GM12878 (cell line): ENCODE measurements at regions not wholly inside any gene's neighbourhood (a gene's known extent, or its start where the extent isn't known, plus 50 kb on each side); places are given as distances from the start of the nearest gene placed in this dataset.

ENCODE experiments used
- ATAC-seq: fragments of 200-7000 bp; cut with Tn5 transposase; 3 replicates; pipeline ENCODE4 v1.9.1; 2020; ENCODE audit warnings: mild to moderate bottlenecking, moderate library complexity
- BruUV-seq: library from RNA; stranded (reverse); fragments of 400-500 nt; replicated peaks from 2 replicates; lab custom pipeline; 2021; lab: Mats Ljungman, UMichigan
- CTCF ChIA-PET: fragments of 300-600 bp; sonication (Branson Sonifier 250); formaldehyde crosslinking; extraction: SDS; loops from one replicate; lab custom pipeline; 2021; ENCODE audit warnings: inconsistent platforms; lab: Yijun Ruan, JAX
- POLR2A ChIA-PET: fragments of 350-600 bp; formaldehyde crosslinking; extraction: SDS; loops from one replicate; lab custom pipeline; 2021; ENCODE audit warnings: inconsistent platforms; lab: Charles Lee
- RAD21 ChIA-PET: fragments of 300-600 bp; sonication (Branson Sonifier 250); formaldehyde crosslinking; loops from one replicate; lab custom pipeline; 2023; ENCODE audit warnings: antibody characterized with exemption; ENCODE audit not compliant: unreplicated experiment; lab: Charles Lee
- SMC1A ChIA-PET: fragments of 300-600 bp; sonication (Branson Sonifier 250); formaldehyde crosslinking; loops from one replicate; lab custom pipeline; 2023; ENCODE audit not compliant: unreplicated experiment, uncharacterized antibody; lab: Charles Lee
- DNase-seq: peaks from one replicate; pipeline ENCODE4 v3.0.0-alpha.2; 2011; ENCODE audit warnings: low read depth, low spot score
- FAIRE-seq: peaks from 3 replicates; lab custom pipeline; 2011; peaks lifted over from hg19 to GRCh38; lab: Jason Lieb, UNC
- H2AFZ ChIP-seq: 2 replicates; pipeline ENCODE4 v1.6.0; 2011; ENCODE audit warnings: low read depth, low read length, control low read depth; ENCODE audit not compliant: control insufficient read depth
- H3K27ac ChIP-seq: 2 replicates; pipeline ENCODE4 v1.5.1; 2011; ENCODE audit warnings: control low read depth; ENCODE audit not compliant: control insufficient read depth, insufficient read depth
- H3K27me3 ChIP-seq, 2 experiments: replicated peaks in 1 of 2; 2 replicates each; pipeline versions ENCODE4 v1.6.0 to v1.6.1; 2011; ENCODE audit warnings: low read length in 1 of 2; ENCODE audit not compliant: control insufficient read depth in 2 of 2, insufficient read depth in 2 of 2
- H3K36me3 ChIP-seq, 2 experiments: 2 replicates each; pipeline ENCODE4 v1.5.1; 2011; ENCODE audit warnings: low read length in 1 of 2; ENCODE audit not compliant: control insufficient read depth in 2 of 2, insufficient read depth in 2 of 2
- H3K4me1 ChIP-seq: 2 replicates; pipeline ENCODE4 v1.6.1; 2011; ENCODE audit warnings: mild to moderate bottlenecking, low read length, moderate library complexity, mixed read lengths; ENCODE audit not compliant: control insufficient read depth, insufficient read depth
- H3K4me2 ChIP-seq: 2 replicates; pipeline ENCODE4 v1.6.0; 2011; ENCODE audit warnings: control low read depth; ENCODE audit not compliant: control insufficient read depth, insufficient read depth
- H3K4me3 ChIP-seq: fragments of 200-600 bp; sonication (generic); 2 replicates; pipeline ENCODE4 v1.5.1; 2016
- H3K79me2 ChIP-seq: 2 replicates; pipeline ENCODE4 v1.6.0; 2011; ENCODE audit warnings: low read length; ENCODE audit not compliant: control insufficient read depth, insufficient read depth
- H3K9ac ChIP-seq: 2 replicates; pipeline ENCODE4 v1.8.0; 2011; ENCODE audit warnings: low read length, control low read depth, mixed read lengths; ENCODE audit not compliant: control insufficient read depth, insufficient read depth
- H3K9me3 ChIP-seq: replicated peaks from 3 replicates; pipeline ENCODE4 v1.5.1; 2011; ENCODE audit warnings: mild to moderate bottlenecking, low read length; ENCODE audit not compliant: control insufficient read depth, insufficient read depth
- H4K20me1 ChIP-seq: 2 replicates; pipeline ENCODE4 v1.6.0; 2011; ENCODE audit not compliant: control insufficient read depth, insufficient read depth
- BHLHE40 ChIP-seq, 2 experiments: fragments of 450-650 bp in 1 of 2; IDR thresholded peaks; 2 replicates each; pipeline ENCODE4 v1.6.1; 2011 to 2017; ENCODE audit warnings: low read depth in 2 of 2, borderline replicate concordance in 1 of 2, improper control_type of control experiment in 1 of 2, low read length in 1 of 2, mild to moderate bottlenecking in 1 of 2
- CBX3 ChIP-seq: fragments of 200-600 bp; sonication (generic); IDR thresholded peaks from 2 replicates; pipeline ENCODE4 v1.6.1; 2016; ENCODE audit warnings: low read depth, borderline replicate concordance
- MTA2 ChIP-seq: fragments of 450-650 bp; IDR thresholded peaks from 2 replicates; pipeline ENCODE4 v1.6.1; 2016; ENCODE audit warnings: low read depth, mild to moderate bottlenecking, moderate library complexity
- NFYB ChIP-seq: IDR thresholded peaks from 2 replicates; pipeline ENCODE4 v1.6.1; 2011; ENCODE audit warnings: low read depth, mild to moderate bottlenecking, low read length, improper control_type of control experiment, moderate library complexity; ENCODE audit not compliant: insufficient read depth
- NKRF ChIP-seq: fragments of 450-650 bp; conservative IDR thresholded peaks from 2 replicates; pipeline ENCODE4 v1.6.1; 2017; ENCODE audit warnings: mild to moderate bottlenecking, moderate library complexity
- PAX8 ChIP-seq: fragments of 450-650 bp; IDR thresholded peaks from 2 replicates; pipeline ENCODE4 v1.6.1; 2017; ENCODE audit warnings: mild to moderate bottlenecking, moderate library complexity
- PBX3 ChIP-seq: IDR thresholded peaks from 2 replicates; pipeline ENCODE4 v1.6.1; 2011; ENCODE audit warnings: mild to moderate bottlenecking, low read depth, low read length, moderate library complexity; ENCODE audit not compliant: insufficient replicate concordance
- POLR2AphosphoS2 ChIP-seq: IDR thresholded peaks from 2 replicates; pipeline ENCODE4 v1.6.1; 2011; ENCODE audit warnings: low read depth, mild to moderate bottlenecking, low read length, improper control_type of control experiment, moderate library complexity
- RBBP5 ChIP-seq: fragments of 200-600 bp; sonication (generic); conservative IDR thresholded peaks from 2 replicates; pipeline ENCODE4 v1.6.1; 2016
- SIN3A ChIP-seq: IDR thresholded peaks from 2 replicates; pipeline ENCODE4 v1.6.1; 2012; ENCODE audit warnings: low read depth, low read length, improper control_type of control experiment
- SUZ12 ChIP-seq: fragments of 200-600 bp; sonication (generic); IDR thresholded peaks from one replicate; pipeline ENCODE4 v1.6.1; 2018; ENCODE audit warnings: antibody characterized with exemption, mild to moderate bottlenecking; ENCODE audit not compliant: unreplicated experiment
- TBL1XR1 ChIP-seq: IDR thresholded peaks from 2 replicates; pipeline ENCODE4 v1.6.1; 2012; ENCODE audit warnings: low read depth, low read length, improper control_type of control experiment
- TCF3 ChIP-seq: IDR thresholded peaks from 2 replicates; pipeline ENCODE4 v1.6.1; 2012; ENCODE audit warnings: low read depth, mild to moderate bottlenecking, low read length, borderline replicate concordance; ENCODE audit not compliant: insufficient read depth
- USF2 ChIP-seq: IDR thresholded peaks from 2 replicates; pipeline ENCODE4 v1.6.1; 2011; ENCODE audit warnings: low read depth, low read length, improper control_type of control experiment, borderline replicate concordance
- ZBTB33 ChIP-seq: fragments of 450-650 bp; IDR thresholded peaks from 2 replicates; pipeline ENCODE4 v1.6.1; 2017; ENCODE audit warnings: mild to moderate bottlenecking
- WGBS: methylation state at CpG from one replicate; pipeline ENCODE4 v1.1.6; 2016; ENCODE audit warnings: low lambda C conversion rate; ENCODE audit not compliant: insufficient replicate concordance, insufficient coverage; ENCODE audit errors: missing lambda C conversion rate; 5-methylcytosine and 5-hydroxymethylcytosine counted together
- in situ Hi-C: fragments of 300-500 bp; cut with MboI; formaldehyde crosslinking; loops from 9 replicates; pipeline ENCODE4 v1.14.3; 2018; ENCODE audit warnings: mixed read lengths
- intact Hi-C: fragments of 100-400 bp; cut with micrococcal nuclease; formaldehyde crosslinking; loops from one replicate; pipeline ENCODE4 v1.14.2; 2022; ENCODE audit not compliant: unreplicated experiment

GRCh38 chr14:103221781-103222358 lies 98.6 kb downstream of the TNFAIP2 start (continued):
- TF ChIP-seq USF2 (no peak), CBX3 (no peak), MTA2 (no peak), POLR2AphosphoS2 (no peak)

- CTCF ChIA-PET = interaction anchor here (1.3 kb wide), 1 partner anchor 119 kb away, joined by 4 read pairs; no protein-coding TSS in a partner anchor
- DNase-seq = no peak
- in situ Hi-C loops (no loop called here), intact Hi-C loops (no loop called here)
- no peak overlapping the region for H3K4me2 ChIP-seq
- no peak overlapping the region for H3K27ac ChIP-seq
- SMC1A ChIA-PET = no interaction called here
- H3K9me3 ChIP-seq = no peaks in the 10 kb centered on the region
- H3K4me1 ChIP-seq = no peaks in the 10 kb centered on the region
- POLR2A ChIA-PET = no interaction called here
- H2AFZ ChIP-seq = no peak overlapping the region
- H4K20me1 ChIP-seq = no peaks in the 10 kb centered on the region
- H3K79me2 ChIP-seq = no peaks in the 10 kb centered on the region
- RAD21 ChIA-PET = no interaction called here
- BruUV-seq = no TSS peak
- H3K36me3 ChIP-seq = no peaks in the 10 kb centered on the region
- peaks cover 0 to 1% of the 10 kb centered on the region in 2 experiments; a peak in 2 of 4 replicates for H3K27me3 ChIP-seq
- FAIRE-seq = no peak
- whole genome bisulfite sequencing = 74% methylated on average over 15 of the region's 15 CpGs
- H3K4me3 ChIP-seq = no peak overlapping the region
- ATAC-seq = no peak
- no peak overlapping the region for H3K9ac ChIP-seq
- TF ChIP-seq ZBTB33 (no peak), PBX3 (no peak), NKRF (no peak), TCF3 (no peak), NFYB (no peak), PAX8 (no peak), BHLHE40 (IDR thresholded peaks at IDR 0.05; ENCODE audit: borderline replicate concordance in 1 of 2, low read depth in 2 of 2, low read length in 1 of 2) (no peak), RBBP5 (no peak), SIN3A (no peak), SUZ12 (no peak), TBL1XR1 (no peak)
Measured at GRCh38 chr14:103223818-103224352, 100.6 kb downstream of the TNFAIP2 start.
